HepG2 (cell line): ENCODE measurements at regions not wholly inside any gene's neighbourhood (a gene's known extent, or its start where the extent isn't known, plus 50 kb on each side); places are given as distances from the start of the nearest gene placed in this dataset.

Source experiments
- ATAC-seq: fragments of 200-7000 bp; cut with Tn5 transposase; 3 replicates; pipeline ENCODE4 v1.9.1; 2020; ENCODE audit warnings: mild to moderate bottlenecking, moderate library complexity
- BruUV-seq: library from RNA; stranded (reverse); fragments of 400-500 nt; replicated peaks from 2 replicates; lab custom pipeline; 2021; lab: Mats Ljungman, UMichigan
- CTCF ChIA-PET: fragments of 300-600 bp; formaldehyde crosslinking; extraction: SDS; loops from one replicate; lab custom pipeline; 2021; ENCODE audit warnings: low total read pairs, inconsistent platforms, low intra/inter-chr PET ratio; lab: Yijun Ruan, JAX
- POLR2A ChIA-PET: fragments of 350-600 bp; sonication (Branson Sonifier 250); formaldehyde crosslinking; loops from one replicate; lab custom pipeline; 2020; ENCODE audit warnings: antibody characterized with exemption, inconsistent platforms; lab: Yijun Ruan, JAX
- DNase-seq: peaks from one replicate; pipeline ENCODE4 v3.0.0-alpha.2; 2015; ENCODE audit warnings: low spot score
- FAIRE-seq: peaks from 3 replicates; lab custom pipeline; 2011; peaks lifted over from hg19 to GRCh38; lab: Jason Lieb, UNC
- H2AFZ ChIP-seq: one replicate; pipeline ENCODE4 v1.6.1; 2011; ENCODE audit warnings: low read length, inconsistent platforms
- H3K27ac ChIP-seq: fragments of 300-600 bp; 3 replicates; pipeline ENCODE4 v1.8.0; 2011; ENCODE audit warnings: mixed run types, mild to moderate bottlenecking, mixed read lengths, low read length, inconsistent platforms; ENCODE audit not compliant: insufficient read depth; ENCODE audit errors: extremely low read length
- H3K27me3 ChIP-seq, 2 experiments: fragments of 200-600 bp in 1 of 2; 2 replicates in 1 of 2; 3 replicates in 1 of 2; pipeline versions ENCODE4 v1.6.0 to v1.8.0; 2011; ENCODE audit warnings: low read length in 2 of 2, mild to moderate bottlenecking in 2 of 2, moderate library complexity in 2 of 2, inconsistent platforms in 1 of 2; ENCODE audit not compliant: insufficient read depth in 2 of 2, control insufficient read depth in 1 of 2
- H3K36me3 ChIP-seq, 2 experiments: fragments of 200-600 bp in 1 of 2; replicated peaks in 1 of 2; 2 replicates in 1 of 2; 3 replicates in 1 of 2; pipeline versions ENCODE4 v1.5.1 to v1.8.0; 2011; ENCODE audit warnings: low read length in 2 of 2, inconsistent platforms in 1 of 2; ENCODE audit not compliant: insufficient read depth in 2 of 2, control insufficient read depth in 1 of 2
- H3K4me1 ChIP-seq: 2 replicates; pipeline ENCODE4 v1.5.1; 2012; ENCODE audit warnings: low read length, inconsistent platforms; ENCODE audit not compliant: insufficient read depth
- H3K4me2 ChIP-seq: 2 replicates; pipeline ENCODE4 v1.6.0; 2011; ENCODE audit warnings: low read depth, low read length, inconsistent platforms
- H3K4me3 ChIP-seq, 3 experiments: fragments of 200-600 bp in 1 of 3; sonication (generic), shearing (Covaris generic) in 1 of 3; replicated peaks in 1 of 3; 2 replicates each; pipeline ENCODE4 v1.5.1; 2011 to 2016; ENCODE audit warnings: low read length in 3 of 3, inconsistent platforms in 2 of 3, low read depth in 2 of 3, mild to moderate bottlenecking in 2 of 3, control low read depth in 1 of 3, mixed read lengths in 1 of 3; ENCODE audit not compliant: insufficient read depth in 1 of 3
- H3K79me2 ChIP-seq: one replicate; pipeline ENCODE4 v1.6.1; 2011; ENCODE audit warnings: low read length, inconsistent platforms; ENCODE audit not compliant: insufficient read depth
- H3K9ac ChIP-seq: 2 replicates; pipeline ENCODE4 v1.6.0; 2011; ENCODE audit warnings: mild to moderate bottlenecking, low read depth, low read length, inconsistent platforms; ENCODE audit not compliant: insufficient read depth
- H3K9me3 ChIP-seq: 2 replicates; pipeline ENCODE4 v1.5.1; 2012; ENCODE audit warnings: mild to moderate bottlenecking, low read length
- H4K20me1 ChIP-seq: 2 replicates; pipeline ENCODE4 v1.6.0; 2011; ENCODE audit warnings: inconsistent platforms, mild to moderate bottlenecking, low read length, moderate library complexity; ENCODE audit not compliant: insufficient read depth
- AGO1 ChIP-seq: fragments of 200-400 bp; formaldehyde crosslinking; IDR thresholded peaks from 2 replicates; pipeline ENCODE4 v1.6.1; 2017; ENCODE audit warnings: mild to moderate bottlenecking, low read depth, low read length, moderate library complexity; ENCODE audit not compliant: poor library complexity, severe bottlenecking
- BCL6 ChIP-seq: IDR thresholded peaks from 2 replicates; pipeline ENCODE4 v1.6.1; 2016; ENCODE audit warnings: missing genetic modification reagents, missing compliant biosample characterization
- CAMTA2 ChIP-seq: sonication (generic); formaldehyde crosslinking; IDR thresholded peaks from 2 replicates; pipeline ENCODE4 v1.4.0; 2020; ENCODE audit warnings: mild to moderate bottlenecking, missing genetic modification reagents, borderline replicate concordance
- CCDC6 ChIP-seq: sonication (generic); formaldehyde crosslinking; IDR thresholded peaks from 2 replicates; pipeline ENCODE4 v1.8.1; 2022; ENCODE audit warnings: mild to moderate bottlenecking, missing genetic modification reagents, moderate library complexity
- HDAC2 ChIP-seq: sonication (generic); formaldehyde crosslinking; IDR thresholded peaks from 2 replicates; pipeline ENCODE4 v1.4.0; 2020; ENCODE audit warnings: missing genetic modification reagents
- KMT2A ChIP-seq: sonication (generic); formaldehyde crosslinking; IDR thresholded peaks from 2 replicates; pipeline ENCODE4 v1.4.0; 2020; ENCODE audit warnings: missing genetic modification reagents
- RBAK ChIP-seq: sonication (generic); formaldehyde crosslinking; IDR thresholded peaks from 2 replicates; pipeline ENCODE4 v1.5.1; 2020; ENCODE audit warnings: mild to moderate bottlenecking, missing genetic modification reagents
- SIX4 ChIP-seq: sonication (generic); formaldehyde crosslinking; IDR thresholded peaks from 2 replicates; pipeline ENCODE4 v1.4.0; 2020; ENCODE audit warnings: missing genetic modification reagents
- SNRNP70 ChIP-seq: fragments of 200-400 bp; formaldehyde crosslinking; IDR thresholded peaks from 2 replicates; pipeline ENCODE4 v1.6.1; 2017; ENCODE audit warnings: mild to moderate bottlenecking, low read depth, low read length, moderate library complexity
- STAT5B ChIP-seq: sonication (generic); formaldehyde crosslinking; IDR thresholded peaks from 2 replicates; pipeline ENCODE4 v1.4.0; 2020; ENCODE audit warnings: missing genetic modification reagents
- ZFP1 ChIP-seq: IDR thresholded peaks from 2 replicates; pipeline ENCODE4 v1.6.1; 2016
- ZNF18 ChIP-seq: sonication (generic); formaldehyde crosslinking; IDR thresholded peaks from 2 replicates; pipeline ENCODE4 v1.8.0; 2022; ENCODE audit warnings: mild to moderate bottlenecking, missing genetic modification reagents; ENCODE audit not compliant: insufficient replicate concordance
- ZNF276 ChIP-seq: sonication (generic); formaldehyde crosslinking; IDR thresholded peaks from 2 replicates; pipeline ENCODE4 v1.4.0; 2020; ENCODE audit warnings: mild to moderate bottlenecking, low read depth, missing genetic modification reagents
- ZNF513 ChIP-seq: sonication (generic); formaldehyde crosslinking; conservative IDR thresholded peaks from 2 replicates; pipeline ENCODE4 v1.5.0; 2020; ENCODE audit warnings: missing genetic modification reagents
- ZNF570 ChIP-seq: sonication (generic); formaldehyde crosslinking; IDR thresholded peaks from 2 replicates; pipeline ENCODE4 v1.4.0; 2020; ENCODE audit warnings: mild to moderate bottlenecking, missing genetic modification reagents, borderline replicate concordance
- ZNF773 ChIP-seq: sonication (generic); formaldehyde crosslinking; IDR thresholded peaks from 2 replicates; pipeline ENCODE4 v1.4.0; 2020; ENCODE audit warnings: missing genetic modification reagents, borderline replicate concordance
- ZSCAN22 ChIP-seq: sonication (generic); formaldehyde crosslinking; IDR thresholded peaks from 2 replicates; pipeline ENCODE4 v1.4.0; 2020; ENCODE audit warnings: mild to moderate bottlenecking, missing genetic modification reagents
- in situ Hi-C: cut with HindIII; loops from 2 replicates; pipeline ENCODE4 v1.10.0; 2017; ENCODE audit warnings: low pct_unique_long_range_greater_than_20kb; ENCODE audit not compliant: extremely low pct_ligation_motif_present
- intact Hi-C: fragments of 100-400 bp; cut with micrococcal nuclease; formaldehyde crosslinking; loops from one replicate; pipeline ENCODE4 v1.10.0; 2022; ENCODE audit not compliant: unreplicated experiment
- TF ChIP-seq, protein P1 (sequence below): sonication (generic); formaldehyde crosslinking; IDR thresholded peaks from 2 replicates; pipeline ENCODE4; 2020; ENCODE audit warnings: missing genetic modification reagents, mild to moderate bottlenecking, borderline replicate concordance

GRCh38 chr7:136266457-136266856 lies 289.3 kb upstream of the MTPN start:
- no peak overlapping the region for H3K9ac ChIP-seq
- no peak overlapping the region for H3K4me3 ChIP-seq
- in situ Hi-C loops, result no loop called here
- H3K79me2 ChIP-seq, result no peaks in the 10 kb centered on the region
- no peaks in the 10 kb centered on the region; the same call in 1 of the 2 replicates for H3K9me3 ChIP-seq
- H3K36me3 ChIP-seq, result no peaks in the 10 kb centered on the region
- ChIA-PET CTCF (no interaction called here), POLR2A (no interaction called here)
- no peak overlapping the region for H3K4me2 ChIP-seq
- no peaks in the 10 kb centered on the region for H3K4me1 ChIP-seq
- ATAC-seq, result no peak
- H2AFZ ChIP-seq, result no peak overlapping the region
- DNase-seq, result no peak
- H4K20me1 ChIP-seq, result no peaks in the 10 kb centered on the region
- intact Hi-C loops, result no loop called here
- no peak overlapping the region for H3K27ac ChIP-seq
- no peak for FAIRE-seq
- H3K27me3 ChIP-seq, result no peaks in the 10 kb centered on the region
- no TSS peak for BruUV-seq
- no peak for TF ChIP-seq KMT2A (CRISPR knock-in tag)
- no peak for TF ChIP-seq RBAK (CRISPR knock-in tag)
- TF ChIP-seq ZNF513 (CRISPR knock-in tag), result no peak
- TF ChIP-seq CCDC6 (CRISPR knock-in tag), result no peak
- TF ChIP-seq BCL6 (CRISPR knock-in tag), result no peak
- no peak for TF ChIP-seq CAMTA2 (CRISPR knock-in tag)
- TF ChIP-seq ZNF276 (CRISPR knock-in tag), result no peak
- TF ChIP-seq ZFP1 (CRISPR knock-in tag), result no peak
- TF ChIP-seq AGO1, result no peak
- no peak for TF ChIP-seq ZNF18 (CRISPR knock-in tag)
- no peak for TF ChIP-seq ZNF570
- TF ChIP-seq ZNF773 (CRISPR knock-in tag), result no peak
- TF ChIP-seq, protein P1, sequence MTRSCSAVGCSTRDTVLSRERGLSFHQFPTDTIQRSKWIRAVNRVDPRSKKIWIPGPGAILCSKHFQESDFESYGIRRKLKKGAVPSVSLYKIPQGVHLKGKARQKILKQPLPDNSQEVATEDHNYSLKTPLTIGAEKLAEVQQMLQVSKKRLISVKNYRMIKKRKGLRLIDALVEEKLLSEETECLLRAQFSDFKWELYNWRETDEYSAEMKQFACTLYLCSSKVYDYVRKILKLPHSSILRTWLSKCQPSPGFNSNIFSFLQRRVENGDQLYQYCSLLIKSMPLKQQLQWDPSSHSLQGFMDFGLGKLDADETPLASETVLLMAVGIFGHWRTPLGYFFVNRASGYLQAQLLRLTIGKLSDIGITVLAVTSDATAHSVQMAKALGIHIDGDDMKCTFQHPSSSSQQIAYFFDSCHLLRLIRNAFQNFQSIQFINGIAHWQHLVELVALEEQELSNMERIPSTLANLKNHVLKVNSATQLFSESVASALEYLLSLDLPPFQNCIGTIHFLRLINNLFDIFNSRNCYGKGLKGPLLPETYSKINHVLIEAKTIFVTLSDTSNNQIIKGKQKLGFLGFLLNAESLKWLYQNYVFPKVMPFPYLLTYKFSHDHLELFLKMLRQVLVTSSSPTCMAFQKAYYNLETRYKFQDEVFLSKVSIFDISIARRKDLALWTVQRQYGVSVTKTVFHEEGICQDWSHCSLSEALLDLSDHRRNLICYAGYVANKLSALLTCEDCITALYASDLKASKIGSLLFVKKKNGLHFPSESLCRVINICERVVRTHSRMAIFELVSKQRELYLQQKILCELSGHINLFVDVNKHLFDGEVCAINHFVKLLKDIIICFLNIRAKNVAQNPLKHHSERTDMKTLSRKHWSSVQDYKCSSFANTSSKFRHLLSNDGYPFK (CRISPR knock-in tag), result no peak
- no peak for TF ChIP-seq STAT5B
- no peak for TF ChIP-seq SNRNP70
- TF ChIP-seq HDAC2 (CRISPR knock-in tag), result no peak
- no peak for TF ChIP-seq ZSCAN22 (CRISPR knock-in tag)
- no peak for TF ChIP-seq SIX4
